Ovary (tissue), 7 donors: ENCODE measurements at regions not wholly inside any gene's neighbourhood (a gene's known extent, or its start where the extent isn't known, plus 50 kb on each side); places are given as distances from the start of the nearest gene placed in this dataset.

Experiments used
- DNase-seq, 5 donors: peaks; one replicate each; pipeline ENCODE4 v3.0.0-alpha.2; 2019 to 2020
- H3K27ac ChIP-seq, 2 donors: fragments of 200-600 bp; one replicate each; pipeline versions ENCODE4 v1.5.1 to v1.8.0; 2019 to 2022
- H3K27me3 ChIP-seq: fragments of 200-600 bp; one replicate; pipeline ENCODE4 v1.8.0; 2022
- H3K36me3 ChIP-seq: fragments of 200-600 bp; sonication (generic); one replicate; pipeline ENCODE4 v1.5.1; 2019
- H3K4me1 ChIP-seq: one replicate; pipeline ENCODE4 v1.8.1; 2013; ENCODE audit warnings: mild to moderate bottlenecking, moderate library complexity; ENCODE audit not compliant: insufficient read depth
- H3K4me3 ChIP-seq: fragments of 200-600 bp; sonication (generic); one replicate; pipeline ENCODE4 v1.5.1; 2017
- H3K9me3 ChIP-seq, 2 donors: fragments of 200-600 bp in 1 of 2; sonication (generic) in 1 of 2; one replicate each; pipeline versions ENCODE4 v1.5.1 to v1.8.1; 2013 to 2019; ENCODE audit warnings: mild to moderate bottlenecking in 1 of 2, moderate library complexity in 1 of 2
- CTCF ChIP-seq, 3 donors: fragments of 450-650 bp in 2 of 3; fragments of 200-600 bp in 1 of 3; IDR thresholded peaks; one replicate each; pipeline versions ENCODE4 v1.5.1 to v1.8.0; 2016 to 2022; ENCODE audit warnings: antibody characterized with exemption in 3 of 3, mild to moderate bottlenecking in 1 of 3
- EP300 ChIP-seq: sonication (generic); formaldehyde crosslinking; IDR thresholded peaks from one replicate; pipeline ENCODE4 v1.6.1; 2017; ENCODE audit warnings: antibody characterized with exemption
- POLR2A ChIP-seq: fragments of 450-650 bp; IDR thresholded peaks from one replicate; pipeline ENCODE4 v1.6.1; 2017; ENCODE audit warnings: antibody characterized with exemption, mild to moderate bottlenecking, moderate library complexity
- WGBS, 3 donors: extraction: QIAGEN DNeasy Blood & Tissue Kit in 1 of 3; methylation state at CpG; one replicate each; pipeline versions ENCODE4 v1.1.5 to v1.1.7; 2013 to 2017; 5-methylcytosine and 5-hydroxymethylcytosine counted together
- intact Hi-C, 4 donors: fragments of 100-400 bp; cut with DNase I; formaldehyde crosslinking; loops; one replicate each; pipeline versions ENCODE4 v1.11.0 to v1.15.1; 2022 to 2023
- donor health status: DM: no; HTN: no; CAD: no; lungs with moderate emphysema.
- donor health status: DM: no; HTN: no; CAD: no.
- donor health status: Bipolar disorder and iron deficiency.
- donor health status: DM: no; HTN: no; CAD: no.
- donor health status: DM: yes; HTN: yes; CAD: no.

DNA sequence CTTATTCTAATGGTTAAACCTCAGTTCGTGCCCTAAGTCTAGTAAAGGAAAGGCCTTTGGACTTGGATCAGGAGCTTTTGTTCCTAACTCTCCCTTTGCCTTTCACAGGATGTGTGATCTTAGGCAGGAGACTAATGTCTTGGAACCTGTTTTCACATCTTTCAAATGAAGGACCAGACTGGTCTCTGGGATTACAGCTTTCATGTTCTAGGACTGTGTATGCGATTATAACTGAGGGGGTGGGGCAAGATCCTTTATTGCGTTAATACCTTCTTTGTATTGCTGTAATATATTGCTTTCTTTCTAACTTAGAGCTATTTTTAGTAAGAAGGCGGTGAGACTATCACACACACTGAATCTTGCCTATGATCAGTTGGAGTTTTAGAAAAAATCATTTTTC is 368.1 kb downstream of the RPRM start:
- Histone ChIP-seq H3K36me3 (no peaks in the 10 kb centered on the region), H3K27me3 (no peaks in the 10 kb centered on the region), H3K4me3 (no peak overlapping the region), H3K9me3 (no peaks in the 10 kb centered on the region), H3K27ac (no peak overlapping the region), H3K4me1 (peaks cover 2% of the 10 kb centered on the region)
- intact Hi-C loops = no loop called here
- no peak for DNase-seq
- TF ChIP-seq EP300 (no peak), POLR2A (no peak), CTCF (IDR thresholded peaks at IDR 0.05) (no peak)
- 72 to 79% (median 79%) methylated on average over 4 of the region's 4 CpGs for WGBS, 3 donors

GRCh38 chr2:153109793-153110192 is 368.8 kb downstream of the RPRM start:
- Histone ChIP-seq H3K36me3 (no peaks in the 10 kb centered on the region), H3K4me3 (no peak overlapping the region), H3K4me1 (peaks cover 2% of the 10 kb centered on the region), H3K27ac (no peak overlapping the region), H3K27me3 (no peaks in the 10 kb centered on the region), H3K9me3 (no peaks in the 10 kb centered on the region)
- WGBS, 3 donors = 62 to 70% (median 62%) methylated on average over 3 of the region's 3 CpGs
- TF ChIP-seq POLR2A (no peak), CTCF (IDR thresholded peaks at IDR 0.05) (no peak)
- intact Hi-C loops = no loop called here
- no peak for DNase-seq

GRCh38 chr2:153106802-153107477 is 371.6 kb downstream of the RPRM start:
- 80 to 94% (median 89%) methylated on average over 1 of the region's 1 CpG for WGBS, 3 donors
- intact Hi-C loops = no loop called here
- H3K4me3 ChIP-seq = no peak overlapping the region
- H3K27ac ChIP-seq = no peak overlapping the region
- TF ChIP-seq CTCF (IDR thresholded peaks at IDR 0.05) = no peak
- TF ChIP-seq POLR2A = no peak
- no peak for TF ChIP-seq EP300
- no peaks in the 10 kb centered on the region for H3K36me3 ChIP-seq
- peaks cover 4% of the 10 kb centered on the region for H3K4me1 ChIP-seq
- H3K9me3 ChIP-seq = no peaks in the 10 kb centered on the region
- DNase-seq = no peak
- H3K27me3 ChIP-seq = no peaks in the 10 kb centered on the region

DNA sequence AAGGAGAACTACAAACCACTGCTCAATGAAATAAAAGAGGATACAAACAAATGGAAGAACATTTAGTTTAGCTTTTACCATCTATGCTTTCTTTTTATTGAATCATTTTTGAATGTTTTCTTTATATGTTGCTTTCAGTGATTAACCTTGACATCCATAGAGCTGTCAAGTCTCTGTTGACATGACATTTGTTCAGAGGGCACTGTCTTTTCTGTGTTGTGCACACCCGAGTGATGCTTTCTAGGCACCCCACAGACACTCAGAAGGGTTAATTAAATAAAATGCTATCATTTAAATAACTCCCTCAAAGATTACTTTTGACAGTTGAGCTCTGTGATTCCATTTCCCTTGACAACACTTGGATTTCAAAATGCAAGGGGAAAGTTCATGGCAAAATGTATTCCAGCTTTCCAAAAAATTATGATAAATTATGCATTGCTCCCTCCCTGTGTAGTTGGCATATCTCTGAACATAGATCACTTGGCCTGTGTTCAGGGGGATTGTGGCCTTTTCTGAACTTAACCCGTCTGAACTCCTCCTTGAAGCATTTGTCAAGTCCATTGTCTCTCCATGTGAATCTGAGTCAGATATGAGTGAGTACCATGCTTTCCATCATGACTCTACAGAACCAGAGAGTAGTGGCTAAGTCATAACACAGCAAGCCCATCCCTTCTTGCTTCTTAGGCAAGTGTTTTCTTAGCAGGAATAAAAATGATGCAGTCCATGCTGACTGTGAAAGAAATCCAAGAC is 372.6 kb downstream of the RPRM start:
- TF ChIP-seq CTCF (IDR thresholded peaks at IDR 0.05) = no peak
- TF ChIP-seq POLR2A = no peak
- TF ChIP-seq EP300 = no peak
- DNase-seq = peak in 2 of 5 donors; percentile 14 to 22
- Histone ChIP-seq H3K27ac (no peak overlapping the region), H3K36me3 (no peaks in the 10 kb centered on the region), H3K27me3 (no peaks in the 10 kb centered on the region), H3K9me3 (no peaks in the 10 kb centered on the region), H3K4me3 (no peak overlapping the region), H3K4me1 (peaks cover 4% of the 10 kb centered on the region)
- WGBS, 3 donors = 38 to 46% (median 40%) methylated on average over 2 of the region's 2 CpGs
- intact Hi-C loops = no loop called here
